ENCODE measurements at regions not wholly inside any gene's neighbourhood (a gene's known extent, or its start where the extent isn't known, plus 50 kb on each side); places are given as distances from the start of the nearest gene placed in this dataset.

GRCh38 chr1:55445416-55445815 is 230.3 kb upstream of the USP24 start (continued):
- peak; percentile 40; the same call in 1 of the 2 replicates for TF ChIP-seq ATF2 (IDR thresholded peaks at IDR 0.05; ENCODE audit: low read length)
- no peak for TF ChIP-seq ESRRA (IDR thresholded peaks at IDR 0.05; ENCODE audit: low read length)
- TF ChIP-seq NFYA (IDR thresholded peaks at IDR 0.05; ENCODE audit: borderline replicate concordance, low read depth, low read length): no peak
- TF ChIP-seq SMAD1 (IDR thresholded peaks at IDR 0.05; ENCODE audit: low read depth, partially characterized antibody): no peak
- TF ChIP-seq SPI1 (IDR thresholded peaks at IDR 0.05; ENCODE audit: borderline replicate concordance, insufficient read depth, low read depth, low read length): no peak
- no peak for TF ChIP-seq REST (IDR thresholded peaks at IDR 0.05; ENCODE audit: low read depth, low read length)
- no peak for TF ChIP-seq CBX5 (IDR thresholded peaks at IDR 0.05; ENCODE audit: low read depth)
- TF ChIP-seq SMARCA5 (IDR thresholded peaks at IDR 0.05): no peak
- no peak for TF ChIP-seq MEF2A (IDR thresholded peaks at IDR 0.05; ENCODE audit: insufficient read depth, low read depth, low read length)
- TF ChIP-seq TCF12 (IDR thresholded peaks at IDR 0.05; ENCODE audit: low read depth, low read length): no peak
- peak; percentile 90 for TF ChIP-seq RUNX3 (IDR thresholded peaks at IDR 0.05; ENCODE audit: low read length)
- no peak for TF ChIP-seq SUZ12 (IDR thresholded peaks at IDR 0.05; ENCODE audit: unreplicated experiment)
- TF ChIP-seq IKZF1 (conservative IDR thresholded peaks at IDR 0.05): 0 out of 2 replicates have a peak, but pooled peaks have one; percentile 15
- TF ChIP-seq POLR2AphosphoS5 (IDR thresholded peaks at IDR 0.05; ENCODE audit: low read length): no peak
- no peak for TF ChIP-seq E2F4 (IDR thresholded peaks at IDR 0.05; ENCODE audit: low read depth, low read length)
- no peak for TF ChIP-seq CBX3 (IDR thresholded peaks at IDR 0.05; ENCODE audit: borderline replicate concordance, low read depth)
- TF ChIP-seq ZNF384 (IDR thresholded peaks at IDR 0.05; ENCODE audit: borderline replicate concordance, low read depth, low read length): no peak
- no peak for TF ChIP-seq ZNF217 (IDR thresholded peaks at IDR 0.05)
- TF ChIP-seq NFIC (IDR thresholded peaks at IDR 0.05; ENCODE audit: low read depth, low read length): 0 out of 2 replicates have a peak, but pooled peaks have one; percentile 28
- peak; percentile 86 for TF ChIP-seq JUNB (IDR thresholded peaks at IDR 0.05)
- no peak for TF ChIP-seq MAX (IDR thresholded peaks at IDR 0.05; ENCODE audit: low read depth, low read length)
- TF ChIP-seq IRF5 (IDR thresholded peaks at IDR 0.05; ENCODE audit: borderline replicate concordance): no peak
- no peak for TF ChIP-seq SMAD5 (IDR thresholded peaks at IDR 0.05; ENCODE audit: low read depth)
- no peak for TF ChIP-seq MTA3 (IDR thresholded peaks at IDR 0.05; ENCODE audit: borderline replicate concordance, low read length)
- peak; percentile 44; the same call in 1 of the 2 replicates for TF ChIP-seq ATF7 (IDR thresholded peaks at IDR 0.05; ENCODE audit: low read depth)
- TF ChIP-seq ZZZ3 (IDR thresholded peaks at IDR 0.05; ENCODE audit: control insufficient read depth, insufficient read length, low read depth): no peak
